B cell (primary cell): ENCODE measurements at regions not wholly inside any gene's neighbourhood (a gene's known extent, or its start where the extent isn't known, plus 50 kb on each side); places are given as distances from the start of the nearest gene placed in this dataset.

Experiments
- ATAC-seq: fragments of 200-7000 bp; cut with Tn5 transposase; one replicate; pipeline ENCODE4 v1.10.0; 2021; ENCODE audit warnings: low read depth, mild to moderate bottlenecking, moderate number of reproducible peaks, moderate library complexity
- CTCF ChIA-PET: fragments of 350-600 bp; sonication (Branson Sonifier 250); formaldehyde crosslinking; loops from one replicate; lab custom pipeline; 2021; ENCODE audit warnings: antibody characterized with exemption, inconsistent platforms; lab: Charles Lee
- POLR2A ChIA-PET: fragments of 350-600 bp; sonication (Branson Sonifier 250); formaldehyde crosslinking; loops from one replicate; lab custom pipeline; 2021; ENCODE audit warnings: antibody characterized with exemption; lab: Charles Lee
- DNase-seq: peaks from one replicate; pipeline ENCODE4 v3.0.0; 2013
- H2AFZ ChIP-seq: 2 replicates; pipeline ENCODE4 v1.6.1; 2012; ENCODE audit warnings: mild to moderate bottlenecking, low read depth, low read length; ENCODE audit not compliant: insufficient read depth, poor library complexity, severe bottlenecking
- H3K27ac ChIP-seq, 2 donors: 1 replicate in 1 of 2; 2 replicates in 1 of 2; pipeline ENCODE4 v1.5.1; 2012 to 2013; ENCODE audit warnings: low read length in 2 of 2, mild to moderate bottlenecking in 2 of 2, moderate library complexity in 1 of 2
- H3K27me3 ChIP-seq, 4 experiments: fragments of 200-600 bp in 1 of 4; sonication (generic) in 1 of 4; replicated peaks in 1 of 4; 1 replicate in 2 of 4; 2 replicates in 2 of 4; pipeline versions ENCODE4 v1.6.1 to v1.7.0; 2013 to 2016; ENCODE audit warnings: low read length in 3 of 4, mild to moderate bottlenecking in 2 of 4, mixed read lengths in 1 of 4, moderate library complexity in 1 of 4; ENCODE audit not compliant: insufficient read depth in 4 of 4, control insufficient read depth in 3 of 4; ENCODE audit errors: control extremely low read depth in 1 of 4
- H3K36me3 ChIP-seq, 2 experiments: replicated peaks in 1 of 2; 1 replicate in 1 of 2; 2 replicates in 1 of 2; pipeline versions ENCODE4 v1.6.1 to v1.7.1; 2013; ENCODE audit warnings: low read length in 1 of 2; ENCODE audit not compliant: insufficient read depth in 2 of 2, control insufficient read depth in 1 of 2; ENCODE audit errors: control extremely low read depth in 1 of 2, extremely low read depth in 1 of 2
- H3K4me1 ChIP-seq, 2 donors: fragments of 200-600 bp in 1 of 2; sonication (generic) in 1 of 2; 1 replicate in 1 of 2; 2 replicates in 1 of 2; pipeline versions ENCODE4 v1.5.1 to v1.6.1; 2013 to 2017; ENCODE audit warnings: low read length in 2 of 2; ENCODE audit not compliant: control insufficient read depth in 2 of 2, insufficient read depth in 2 of 2
- H3K4me2 ChIP-seq: replicated peaks from 2 replicates; pipeline ENCODE3; 2012; ENCODE audit warnings: mild to moderate bottlenecking, low read depth, low read length; ENCODE audit not compliant: poor library complexity, severe bottlenecking
- H3K4me3 ChIP-seq, 5 experiments: fragments of 200-600 bp in 1 of 5; sonication (generic) in 1 of 5; 1 replicate in 3 of 5; 2 replicates in 2 of 5; pipeline versions ENCODE4 v1.5.1 to v1.7.0; 2011 to 2016; ENCODE audit warnings: low read length in 4 of 5, mild to moderate bottlenecking in 4 of 5, low read depth in 2 of 5, control low read depth in 1 of 5, moderate library complexity in 1 of 5; ENCODE audit not compliant: insufficient read depth in 1 of 5; ENCODE audit errors: control extremely low read depth in 1 of 5, extremely low read depth in 1 of 5
- H3K79me2 ChIP-seq: fragments of 200-600 bp; sonication (generic); one replicate; pipeline ENCODE4 v1.6.0; 2016; ENCODE audit warnings: low read length; ENCODE audit not compliant: control insufficient read depth, insufficient read depth
- H3K9ac ChIP-seq: fragments of 200-600 bp; sonication (generic); 2 replicates; pipeline ENCODE4 v1.6.1; 2017; ENCODE audit warnings: mild to moderate bottlenecking, low read length, moderate library complexity
- H3K9me3 ChIP-seq, 3 donors: one replicate each; pipeline versions ENCODE4 v1.6.1 to v1.7.1; 2013; ENCODE audit warnings: low read length in 2 of 3; ENCODE audit not compliant: control insufficient read depth in 2 of 3, insufficient read depth in 1 of 3; ENCODE audit errors: control extremely low read depth in 1 of 3
- H4K20me1 ChIP-seq: 2 replicates; pipeline ENCODE4 v1.6.0; 2012; ENCODE audit warnings: mild to moderate bottlenecking, low read length; ENCODE audit not compliant: insufficient read depth, control insufficient read depth, poor library complexity, severe bottlenecking
- H3K27ac Mint-ChIP-seq: one replicate; pipeline ENCODE4 v1.8.0; 2021; ENCODE audit warnings: mixed read lengths
- H3K27me3 Mint-ChIP-seq: one replicate; pipeline ENCODE4 v1.8.0; 2021; ENCODE audit warnings: mixed read lengths
- H3K4me1 Mint-ChIP-seq: one replicate; pipeline ENCODE4 v1.8.0; 2021; ENCODE audit warnings: mixed read lengths
- H3K4me3 Mint-ChIP-seq: one replicate; pipeline ENCODE4 v1.8.0; 2021; ENCODE audit warnings: mixed read lengths
- H3K9me3 Mint-ChIP-seq: one replicate; pipeline ENCODE4 v1.8.0; 2022; ENCODE audit warnings: mixed read lengths; ENCODE audit not compliant: insufficient read depth
- EZH2 ChIP-seq: IDR thresholded peaks from 2 replicates; pipeline ENCODE4 v1.6.1; 2012; ENCODE audit warnings: borderline replicate concordance, low read depth, mild to moderate bottlenecking, moderate library complexity, low read length; ENCODE audit not compliant: insufficient read depth, poor library complexity, severe bottlenecking
- WGBS: methylation state at CpG from one replicate; pipeline ENCODE4 v1.1.5; 2013; ENCODE audit warnings: missing lambda C conversion rate; ENCODE audit not compliant: insufficient coverage; 5-methylcytosine and 5-hydroxymethylcytosine counted together
- intact Hi-C: fragments of 100-400 bp; cut with micrococcal nuclease; formaldehyde crosslinking; loops from one replicate; pipeline ENCODE4 v1.10.0; 2022
- TF ChIP-seq, protein P1 (sequence below): fragments of 200-600 bp; IDR thresholded peaks from one replicate; pipeline ENCODE4 v1.8.0; 2022; ENCODE audit warnings: antibody characterized with exemption, mild to moderate bottlenecking

DNA sequence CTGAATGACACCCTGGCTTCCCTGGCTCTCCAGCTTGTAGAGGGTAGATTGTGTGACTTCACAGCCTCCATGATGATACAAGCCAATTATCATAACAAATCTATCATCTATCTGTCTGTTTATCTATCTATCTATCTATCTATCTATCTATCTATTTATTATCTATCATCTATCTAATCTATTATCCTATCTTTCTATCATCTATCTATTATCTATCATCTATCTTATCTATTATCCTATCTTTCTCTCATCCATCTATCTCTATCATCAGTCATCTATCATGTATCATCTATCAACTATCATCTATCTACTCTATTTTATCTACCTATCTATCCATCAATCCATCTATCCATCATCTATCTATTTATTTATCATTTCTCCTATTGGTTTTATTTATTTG lies 361.8 kb downstream of the RNF144A start:
- H3K27me3 ChIP-seq: no peaks in the 10 kb centered on the region
- TF ChIP-seq, protein P1, sequence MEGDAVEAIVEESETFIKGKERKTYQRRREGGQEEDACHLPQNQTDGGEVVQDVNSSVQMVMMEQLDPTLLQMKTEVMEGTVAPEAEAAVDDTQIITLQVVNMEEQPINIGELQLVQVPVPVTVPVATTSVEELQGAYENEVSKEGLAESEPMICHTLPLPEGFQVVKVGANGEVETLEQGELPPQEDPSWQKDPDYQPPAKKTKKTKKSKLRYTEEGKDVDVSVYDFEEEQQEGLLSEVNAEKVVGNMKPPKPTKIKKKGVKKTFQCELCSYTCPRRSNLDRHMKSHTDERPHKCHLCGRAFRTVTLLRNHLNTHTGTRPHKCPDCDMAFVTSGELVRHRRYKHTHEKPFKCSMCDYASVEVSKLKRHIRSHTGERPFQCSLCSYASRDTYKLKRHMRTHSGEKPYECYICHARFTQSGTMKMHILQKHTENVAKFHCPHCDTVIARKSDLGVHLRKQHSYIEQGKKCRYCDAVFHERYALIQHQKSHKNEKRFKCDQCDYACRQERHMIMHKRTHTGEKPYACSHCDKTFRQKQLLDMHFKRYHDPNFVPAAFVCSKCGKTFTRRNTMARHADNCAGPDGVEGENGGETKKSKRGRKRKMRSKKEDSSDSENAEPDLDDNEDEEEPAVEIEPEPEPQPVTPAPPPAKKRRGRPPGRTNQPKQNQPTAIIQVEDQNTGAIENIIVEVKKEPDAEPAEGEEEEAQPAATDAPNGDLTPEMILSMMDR: no peak
- no peak for TF ChIP-seq EZH2
- H3K4me3 Mint-ChIP-seq: no peak overlapping the region
- DNase-seq (no peak), ATAC-seq (no peak)
- H3K4me1 ChIP-seq: no peaks in the 10 kb centered on the region
- H3K9me3 Mint-ChIP-seq: no peaks in the 10 kb centered on the region
- no peaks in the 10 kb centered on the region for H3K36me3 ChIP-seq
- H3K9me3 ChIP-seq: no peaks in the 10 kb centered on the region
- ChIA-PET CTCF (no interaction called here), POLR2A (no interaction called here)
- H2AFZ ChIP-seq: no peak overlapping the region
- intact Hi-C loops: no loop called here
- no peak overlapping the region for H3K27ac ChIP-seq
- no peak overlapping the region for H3K4me2 ChIP-seq
- H3K27me3 Mint-ChIP-seq: peaks cover 7% of the 10 kb centered on the region
- no peak overlapping the region for H3K4me3 ChIP-seq
- H3K4me1 Mint-ChIP-seq: no peaks in the 10 kb centered on the region
- H3K27ac Mint-ChIP-seq: no peak overlapping the region
- no peaks in the 10 kb centered on the region for H4K20me1 ChIP-seq
- H3K79me2 ChIP-seq: no peaks in the 10 kb centered on the region
- H3K9ac ChIP-seq: no peak overlapping the region

DNA sequence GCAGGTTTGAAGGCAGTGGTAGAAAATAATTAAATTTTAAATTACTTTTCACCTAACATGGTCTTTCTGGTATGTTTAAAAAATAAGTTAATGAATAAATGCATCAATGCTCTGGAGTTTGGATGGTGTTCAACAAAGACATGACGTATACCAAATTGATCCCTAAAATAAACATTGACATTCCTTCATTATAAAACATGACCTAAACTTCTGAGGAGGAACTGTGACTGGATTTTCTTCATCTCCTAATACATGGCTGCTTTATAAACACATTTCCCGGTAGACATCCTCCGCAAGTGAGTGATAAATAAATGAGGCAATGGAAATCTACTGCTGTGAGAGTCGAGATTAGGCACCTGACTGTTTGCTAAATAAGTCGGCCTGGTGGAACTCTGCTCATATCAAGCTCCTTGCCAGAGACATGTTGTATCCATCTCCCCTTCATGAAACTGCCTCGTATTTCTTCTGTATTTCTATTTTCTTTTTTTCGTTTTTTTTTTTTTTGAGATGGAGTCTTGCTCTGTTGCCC lies 362.3 kb downstream of the RNF144A start:
- WGBS: 93% methylated on average over 3 of the region's 7 CpGs
- Histone ChIP-seq H3K9ac (no peak overlapping the region), H3K27ac (no peak overlapping the region), H3K9me3 (no peaks in the 10 kb centered on the region), H2AFZ (no peak overlapping the region), H3K36me3 (no peaks in the 10 kb centered on the region), H3K79me2 (no peaks in the 10 kb centered on the region), H3K4me3 (no peak overlapping the region), H3K4me1 (no peaks in the 10 kb centered on the region), H4K20me1 (no peaks in the 10 kb centered on the region), H3K27me3 (no peaks in the 10 kb centered on the region), H3K4me2 (no peak overlapping the region)
- CTCF ChIA-PET: no interaction called here
- DNase-seq (no peak), ATAC-seq (no peak)
- intact Hi-C loops: no loop called here
- H3K4me3 Mint-ChIP-seq: no peak overlapping the region
- peaks cover 5% of the 10 kb centered on the region for H3K27me3 Mint-ChIP-seq
- POLR2A ChIA-PET: no interaction called here
- no peaks in the 10 kb centered on the region for H3K4me1 Mint-ChIP-seq
- H3K9me3 Mint-ChIP-seq: no peaks in the 10 kb centered on the region
- H3K27ac Mint-ChIP-seq: no peak overlapping the region
- TF ChIP-seq EZH2: no peak
- TF ChIP-seq, protein P1: no peak
